Activated CD8-positive, alpha-beta T cell treated with anti-CD3 and anti-CD28 coated beads for 36 hours (primary cell): ENCODE measurements at regions not wholly inside any gene's neighbourhood (a gene's known extent, or its start where the extent isn't known, plus 50 kb on each side); places are given as distances from the start of the nearest gene placed in this dataset.

ENCODE experiments used
- ATAC-seq: fragments of 200-7000 bp; cut with Tn5 transposase; one replicate; pipeline ENCODE4 v1.10.0; 2021; ENCODE audit warnings: mild to moderate bottlenecking, moderate library complexity
- CTCF ChIA-PET: fragments of 350-600 bp; sonication (Branson Sonifier 250); formaldehyde crosslinking; loops from one replicate; lab custom pipeline; 2021; ENCODE audit warnings: antibody characterized with exemption; lab: Charles Lee
- POLR2A ChIA-PET: fragments of 350-600 bp; sonication (Branson Sonifier 250); formaldehyde crosslinking; loops from one replicate; lab custom pipeline; 2021; ENCODE audit warnings: antibody characterized with exemption; lab: Charles Lee
- DNase-seq: peaks from one replicate; pipeline ENCODE4 v3.0.0-alpha.2; 2020
- H3K27ac Mint-ChIP-seq: one replicate; pipeline ENCODE4 v1.8.0; 2021; ENCODE audit warnings: mild to moderate bottlenecking, mixed read lengths
- H3K27me3 Mint-ChIP-seq: one replicate; pipeline ENCODE4 v1.8.0; 2021; ENCODE audit warnings: mixed read lengths
- H3K36me3 Mint-ChIP-seq: one replicate; pipeline ENCODE4 v1.8.0; 2021; ENCODE audit warnings: low read depth, mixed read lengths
- H3K4me1 Mint-ChIP-seq: one replicate; pipeline ENCODE4 v1.8.0; 2021; ENCODE audit warnings: low read depth, mixed read lengths
- H3K4me3 Mint-ChIP-seq: one replicate; pipeline ENCODE4 v1.8.0; 2021; ENCODE audit warnings: mild to moderate bottlenecking, moderate library complexity, mixed read lengths
- H3K9me3 Mint-ChIP-seq: one replicate; pipeline ENCODE4 v1.8.0; 2021; ENCODE audit warnings: mixed read lengths
- CTCF ChIP-seq: fragments of 200-600 bp; IDR thresholded peaks from one replicate; pipeline ENCODE4 v1.8.0; 2022; ENCODE audit warnings: antibody characterized with exemption, mild to moderate bottlenecking
- intact Hi-C: fragments of 100-400 bp; cut with micrococcal nuclease; formaldehyde crosslinking; loops from one replicate; pipeline ENCODE4 v1.10.0; 2022

GRCh38 chr16:77070683-77071082 lies 120.3 kb upstream of the MON1B start:
- ATAC-seq: no peak
- ChIA-PET CTCF (no interaction called here), POLR2A (no interaction called here)
- Mint-ChIP-seq H3K4me1 (no peaks in the 10 kb centered on the region), H3K4me3 (no peak overlapping the region), H3K9me3 (no peaks in the 10 kb centered on the region), H3K27me3 (peaks cover 11% of the 10 kb centered on the region), H3K36me3 (no peaks in the 10 kb centered on the region), H3K27ac (no peak overlapping the region)
- no peak for DNase-seq
- TF ChIP-seq CTCF: no peak
- intact Hi-C loops: no loop called here

- CTCF ChIA-PET: no interaction called here
- no peak for ATAC-seq
These were observed 114.2 kb upstream of the MON1B start for GRCh38 chr16:77076839-77077238.

GRCh38 chr16:77077256-77077922 lies 113.6 kb upstream of the MON1B start:
- ATAC-seq: no peak
- H3K27ac Mint-ChIP-seq: no peak overlapping the region
- H3K36me3 Mint-ChIP-seq: no peaks in the 10 kb centered on the region
- no peak for DNase-seq
- no peak for TF ChIP-seq CTCF
- no peaks in the 10 kb centered on the region for H3K4me1 Mint-ChIP-seq
- no peaks in the 10 kb centered on the region for H3K27me3 Mint-ChIP-seq
- intact Hi-C loops: no loop called here
- POLR2A ChIA-PET: no interaction called here
- CTCF ChIA-PET: no interaction called here
- no peak overlapping the region for H3K4me3 Mint-ChIP-seq
- no peaks in the 10 kb centered on the region for H3K9me3 Mint-ChIP-seq

More at GRCh38 chr16:77076839-77077238, 114.2 kb upstream of the MON1B start:
- Mint-ChIP-seq H3K9me3 (no peaks in the 10 kb centered on the region), H3K27me3 (no peaks in the 10 kb centered on the region), H3K4me3 (no peak overlapping the region), H3K4me1 (no peaks in the 10 kb centered on the region), H3K36me3 (no peaks in the 10 kb centered on the region), H3K27ac (no peak overlapping the region)
- DNase-seq: no peak
- POLR2A ChIA-PET: no interaction called here
- TF ChIP-seq CTCF: no peak
- intact Hi-C loops: no loop called here

GRCh38 chr16:77085981-77086380 lies 105.0 kb upstream of the MON1B start:
- TF ChIP-seq CTCF: no peak
- intact Hi-C loops: no loop called here
- Mint-ChIP-seq H3K27ac (no peak overlapping the region), H3K9me3 (no peaks in the 10 kb centered on the region), H3K27me3 (no peaks in the 10 kb centered on the region), H3K4me1 (no peaks in the 10 kb centered on the region), H3K36me3 (no peaks in the 10 kb centered on the region), H3K4me3 (no peak overlapping the region)
- CTCF ChIA-PET: no interaction called here
- POLR2A ChIA-PET: no interaction called here
- DNase-seq (no peak), ATAC-seq (no peak)

- CTCF ChIA-PET: interaction anchor here (1.0 kb wide), 1 partner anchor 32 kb away, joined by 3 read pairs; no protein-coding TSS in a partner anchor
- no peak for DNase-seq
These were observed 100.9 kb upstream of the MON1B start for GRCh38 chr16:77090062-77090461.

More at GRCh38 chr16:77090062-77090461, 100.9 kb upstream of the MON1B start:
- TF ChIP-seq CTCF: no peak
- Mint-ChIP-seq H3K4me3 (no peak overlapping the region), H3K27ac (no peak overlapping the region), H3K4me1 (no peaks in the 10 kb centered on the region), H3K36me3 (no peaks in the 10 kb centered on the region), H3K9me3 (no peaks in the 10 kb centered on the region), H3K27me3 (no peaks in the 10 kb centered on the region)
- POLR2A ChIA-PET: no interaction called here
- intact Hi-C loops: no loop called here
- ATAC-seq: no peak
